GM23248 (cell line): ENCODE measurements at regions not wholly inside any gene's neighbourhood (a gene's known extent, or its start where the extent isn't known, plus 50 kb on each side); places are given as distances from the start of the nearest gene placed in this dataset.

Experiments used
- EZH2 ChIP-seq: fragments of 200-600 bp; sonication (generic); IDR thresholded peaks from 2 replicates; pipeline ENCODE4 v1.6.1; 2018; ENCODE audit warnings: antibody characterized with exemption, mild to moderate bottlenecking; ENCODE audit not compliant: insufficient read depth, poor library complexity, severe bottlenecking
- EZH2phosphoT487 ChIP-seq: fragments of 200-600 bp; sonication (generic); IDR thresholded peaks from 2 replicates; pipeline ENCODE4 v1.6.1; 2018; ENCODE audit warnings: antibody characterized with exemption, moderate library complexity, mild to moderate bottlenecking, low read depth; ENCODE audit not compliant: insufficient read depth

DNA sequence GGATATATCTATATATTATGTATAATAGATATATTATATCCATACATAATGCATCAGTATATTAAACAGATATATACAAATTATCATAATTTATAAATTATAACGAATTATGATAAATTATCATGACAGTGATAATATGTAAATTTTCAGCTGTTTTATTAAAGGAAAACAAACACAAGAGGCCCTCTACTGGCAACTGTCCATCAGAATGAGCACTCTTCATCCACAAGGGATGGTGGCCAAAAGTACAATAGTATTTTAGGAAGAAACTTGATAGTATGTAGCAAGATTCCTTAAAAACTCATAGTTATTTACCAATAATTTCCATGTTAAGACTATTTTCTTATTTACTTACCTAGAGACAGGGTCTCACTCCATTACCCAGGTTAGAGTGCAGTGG is 113.3 kb upstream of the LPAR1 start:
- TF ChIP-seq EZH2phosphoT487 (no peak), EZH2 (no peak)
